ENCODE measurements at regions not wholly inside any gene's neighbourhood (a gene's known extent, or its start where the extent isn't known, plus 50 kb on each side); places are given as distances from the start of the nearest gene placed in this dataset.

DNA sequence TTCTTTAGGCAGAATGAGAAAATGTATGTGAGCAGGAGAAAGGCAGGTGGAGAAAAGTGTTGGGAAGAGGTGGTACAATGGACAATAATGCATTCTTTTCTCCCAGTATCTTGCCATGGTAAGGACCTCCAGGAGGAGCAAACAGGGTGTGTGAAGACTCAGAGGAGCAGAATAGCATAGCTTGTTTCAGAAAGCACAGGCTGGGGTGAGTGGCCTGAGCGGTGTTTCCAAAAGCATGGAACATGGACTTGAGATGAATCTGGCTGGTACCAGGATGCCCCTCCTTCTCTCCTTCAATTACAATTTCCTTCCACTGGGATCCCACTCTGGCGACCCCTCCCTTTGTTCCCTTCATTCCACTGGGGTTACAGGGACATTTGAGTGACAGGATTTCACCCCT is 123.4 kb upstream of the TNR start:
- FAIRE-seq = no peak
- DNase-seq (ENCODE audit: extremely low spot score, insufficient read length, low read depth) = no peak

DNA sequence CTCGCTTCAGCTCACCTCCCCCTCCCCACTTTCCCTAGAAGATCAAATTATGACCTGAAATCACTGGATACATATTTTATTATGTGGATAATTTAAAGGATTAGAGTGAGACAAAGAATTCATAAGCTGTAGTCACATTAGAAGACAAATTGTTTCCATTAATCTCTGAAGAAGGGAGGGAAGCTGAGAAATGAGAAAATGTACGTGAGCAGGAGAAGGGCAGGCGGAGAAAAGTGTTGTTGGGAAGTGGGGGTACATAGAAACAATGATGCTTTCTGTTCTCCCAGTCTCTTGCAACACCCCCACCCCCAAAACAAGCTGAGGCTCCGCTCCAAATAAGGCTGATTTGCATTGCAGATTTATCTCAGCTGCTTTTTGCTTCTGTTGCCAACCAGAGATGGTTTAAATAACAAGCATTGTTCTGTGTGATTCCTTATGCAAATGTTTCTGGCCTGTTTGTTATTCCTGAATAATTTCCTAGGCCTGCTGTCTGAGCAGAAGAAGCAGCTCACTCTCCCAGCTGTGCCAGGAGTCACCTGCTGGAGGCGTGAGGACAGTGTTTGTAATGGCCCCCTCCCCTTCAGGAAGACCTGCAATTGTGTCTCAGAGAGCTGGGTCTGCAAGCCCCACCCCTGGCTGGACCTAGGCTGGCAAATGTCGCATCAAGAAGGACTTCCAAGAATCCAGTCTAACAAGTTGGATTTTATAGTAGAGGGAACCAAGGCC is 121.8 kb upstream of the TNR start:
- FAIRE-seq (no peak), DNase-seq (ENCODE audit: extremely low spot score, insufficient read length, low read depth) (no peak)

DNA sequence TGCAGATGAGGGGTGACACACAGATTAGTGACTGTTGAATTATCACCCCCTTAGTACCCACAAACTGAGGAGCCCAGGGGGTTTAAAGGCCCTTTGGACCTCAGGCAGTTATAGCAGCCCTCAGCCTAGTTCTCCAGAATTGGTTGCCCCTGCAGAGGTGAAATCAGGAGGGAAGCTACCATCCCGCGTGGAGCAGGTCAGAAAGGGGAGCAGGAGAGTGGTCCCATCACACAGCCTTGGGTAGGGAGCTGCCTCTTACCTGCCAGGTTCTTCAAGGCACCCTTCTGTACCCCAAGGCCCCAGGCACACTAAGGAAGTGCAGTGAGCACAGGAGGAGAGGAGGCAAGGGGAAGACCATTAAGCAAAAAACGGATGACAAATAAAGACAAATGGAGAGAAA is 121.2 kb upstream of the TNR start:
- FAIRE-seq = no peak
- no peak for DNase-seq (ENCODE audit: extremely low spot score, insufficient read length, low read depth)

DNA sequence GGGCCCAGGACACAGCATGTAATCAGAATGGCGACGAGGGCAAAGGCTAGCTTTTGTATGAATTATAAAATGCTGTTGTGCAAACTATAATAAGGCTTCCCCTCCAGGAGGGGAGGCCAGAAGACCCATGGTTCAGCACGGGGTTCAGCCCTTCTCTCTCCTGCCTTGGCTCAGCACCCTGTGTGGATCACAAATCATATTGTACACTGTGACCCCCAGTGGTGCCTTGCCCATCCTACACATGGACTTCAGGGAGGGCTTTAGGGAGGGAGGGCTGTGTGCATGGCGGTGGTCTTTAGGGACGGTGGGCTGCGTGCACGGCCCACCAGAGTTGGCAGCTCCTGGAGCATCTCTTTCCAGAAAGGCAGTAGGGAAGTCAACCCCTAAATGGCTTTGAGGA is 120.8 kb upstream of the TNR start:
- FAIRE-seq = no peak
- DNase-seq (ENCODE audit: extremely low spot score, insufficient read length, low read depth) = no peak

DNA sequence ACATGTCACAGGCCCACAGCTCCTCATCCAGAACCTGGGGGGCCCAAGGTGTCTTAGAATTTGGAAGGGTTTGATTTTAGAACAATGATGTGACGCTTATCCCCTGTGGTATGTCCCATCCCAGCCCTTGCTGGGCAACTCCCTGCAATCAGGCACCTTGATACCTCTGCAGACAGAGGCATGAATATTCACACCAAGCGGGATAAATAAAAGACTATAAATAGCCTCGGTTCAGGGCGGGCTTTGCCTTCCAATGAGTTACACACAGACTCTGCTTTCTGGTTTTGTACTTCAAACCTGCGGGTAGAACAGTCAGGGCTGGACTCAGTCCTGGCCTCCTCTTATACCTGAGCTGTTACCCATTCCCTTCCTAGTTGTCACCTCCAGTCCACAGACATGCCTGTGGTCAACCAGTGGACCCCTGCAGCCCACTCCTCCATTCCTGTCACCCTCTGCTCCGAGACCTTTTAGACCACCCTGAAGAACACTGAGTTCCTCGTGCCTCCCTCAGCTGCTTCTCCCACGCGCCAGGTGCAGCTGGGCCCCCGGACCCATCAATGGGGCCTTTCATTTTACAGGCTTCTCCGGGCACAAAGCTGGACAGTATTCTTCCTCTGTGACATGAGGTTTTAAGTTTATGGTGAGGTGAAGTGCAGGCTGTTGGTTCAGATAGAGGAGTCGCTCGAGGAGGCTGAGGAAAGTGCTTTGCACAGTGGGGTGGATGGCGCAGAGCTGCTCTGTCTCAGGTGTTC is 120.1 kb upstream of the TNR start:
- FAIRE-seq = no peak

DNA sequence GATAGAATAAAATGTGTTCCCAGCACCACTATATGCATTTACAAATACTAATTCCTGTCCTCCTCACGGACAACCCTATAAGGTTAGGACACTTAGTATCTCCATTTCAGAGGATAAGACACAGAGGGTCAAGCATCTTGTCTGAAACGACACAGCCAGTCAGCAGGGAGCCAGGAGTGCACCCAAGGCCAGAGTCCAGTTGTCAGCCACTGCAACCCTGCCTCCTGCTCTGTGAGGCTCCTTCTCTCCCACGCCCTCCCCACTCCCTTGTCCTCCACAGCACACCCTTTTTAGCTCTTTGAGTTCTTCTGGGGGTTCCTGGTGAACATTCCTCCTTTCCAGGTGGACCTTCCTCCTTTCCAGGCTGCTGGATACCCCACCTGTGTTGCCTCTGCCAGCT is 119.0 kb upstream of the TNR start:
- no peak for FAIRE-seq

More for the DNA sequence above, 120.1 kb upstream of the TNR start:
- DNase-seq (ENCODE audit: extremely low spot score, insufficient read length, low read depth) = no peak

DNA sequence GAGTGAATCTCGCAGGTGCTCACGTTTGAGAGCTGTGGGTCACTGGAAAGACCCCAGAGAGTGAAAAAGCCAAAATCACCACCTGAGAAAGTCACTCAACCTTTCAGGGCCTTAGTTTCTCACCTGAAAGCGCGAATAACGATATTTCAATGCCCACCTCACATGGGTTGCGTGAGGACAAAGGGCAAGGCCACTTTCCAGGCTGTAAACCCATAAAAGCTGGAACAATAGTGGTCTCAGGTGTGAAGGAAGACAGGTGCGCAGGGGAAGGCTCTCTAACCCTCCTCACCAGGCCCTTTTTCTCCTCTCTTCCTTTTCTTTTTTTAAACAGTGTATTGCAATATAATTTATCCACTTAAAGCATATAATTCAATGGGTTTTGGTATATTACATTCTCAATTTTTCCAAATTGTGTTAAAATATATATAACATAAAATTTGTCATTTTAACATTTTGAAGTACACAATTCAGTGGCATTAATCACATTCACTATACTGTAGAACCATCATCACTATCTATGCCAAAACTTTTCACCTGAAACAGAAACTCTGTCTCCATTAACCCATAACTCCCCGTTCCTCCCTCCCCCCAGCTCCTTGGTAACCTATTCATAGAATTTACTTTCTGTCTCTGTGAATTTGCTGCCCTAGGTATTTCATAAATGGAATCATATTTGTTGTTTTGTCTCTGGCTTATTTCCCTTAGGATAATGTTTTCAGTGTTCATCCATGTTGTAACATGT is 118.4 kb upstream of the TNR start:
- FAIRE-seq (no peak), DNase-seq (ENCODE audit: extremely low spot score, insufficient read length, low read depth) (no peak)

More for the DNA sequence above, 119.0 kb upstream of the TNR start:
- DNase-seq (ENCODE audit: extremely low spot score, insufficient read length, low read depth) = no peak

DNA sequence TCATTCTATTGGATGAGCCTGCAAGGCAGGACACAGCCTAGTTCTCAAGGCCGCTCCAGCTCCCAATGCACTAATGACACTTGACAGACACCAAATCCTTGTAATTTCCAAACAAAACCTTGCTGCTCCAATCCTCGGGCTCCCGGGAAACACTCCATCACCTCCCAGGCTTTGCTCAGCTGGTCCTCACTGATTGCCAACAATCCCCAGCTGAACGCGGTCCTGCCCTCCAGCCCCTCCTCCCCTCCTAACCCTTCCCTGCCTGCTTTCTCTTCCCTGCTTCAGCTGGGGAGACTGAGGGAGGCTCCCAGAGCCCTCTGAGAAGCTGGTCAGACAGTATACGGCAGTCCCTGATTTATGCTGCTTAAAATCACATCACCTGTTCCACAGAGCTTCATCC is 114.4 kb upstream of the TNR start:
- no peak for FAIRE-seq
- DNase-seq (ENCODE audit: extremely low spot score, insufficient read length, low read depth) = no peak

DNA sequence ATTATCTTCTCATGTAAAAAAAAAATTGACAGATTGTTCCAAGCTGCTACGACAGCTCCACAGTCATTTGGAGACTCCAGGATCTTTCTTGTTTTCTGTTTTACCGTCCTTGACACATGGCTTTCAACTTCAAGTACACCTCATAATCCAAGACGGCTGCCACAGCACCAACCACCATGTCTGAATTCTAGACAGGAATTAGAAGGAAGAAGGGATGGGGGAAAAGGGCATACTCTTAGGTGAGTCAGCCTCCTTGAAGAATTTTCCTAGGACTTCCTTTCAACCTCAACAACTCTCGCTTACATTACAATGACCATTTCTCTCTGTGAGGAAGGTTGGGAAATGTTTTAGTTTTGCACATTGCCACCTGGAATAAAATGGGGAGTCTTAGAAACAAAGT is 110.3 kb upstream of the TNR start:
- FAIRE-seq = no peak
- no peak for DNase-seq (ENCODE audit: extremely low spot score, insufficient read length, low read depth)

DNA sequence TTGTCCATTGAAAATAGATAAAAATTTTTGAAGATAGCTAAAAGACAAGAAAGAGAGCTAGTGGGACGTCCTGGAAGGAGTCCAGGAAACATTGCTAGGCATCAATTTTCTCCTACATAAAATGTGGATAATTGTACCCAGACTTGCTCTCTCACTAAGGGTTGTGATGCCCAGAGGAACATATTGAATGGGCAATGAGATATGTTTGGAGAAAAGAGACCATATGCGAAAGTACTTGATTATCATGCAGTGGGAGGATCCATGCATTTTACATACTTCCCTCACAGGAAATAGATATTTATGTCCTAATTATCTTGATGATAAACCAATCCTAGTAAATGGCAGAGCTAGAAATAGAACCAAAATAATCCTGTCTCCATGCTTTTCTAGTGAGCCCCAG is 108.4 kb upstream of the TNR start:
- DNase-seq (ENCODE audit: extremely low spot score, insufficient read length, low read depth) = no peak
- no peak for FAIRE-seq

DNA sequence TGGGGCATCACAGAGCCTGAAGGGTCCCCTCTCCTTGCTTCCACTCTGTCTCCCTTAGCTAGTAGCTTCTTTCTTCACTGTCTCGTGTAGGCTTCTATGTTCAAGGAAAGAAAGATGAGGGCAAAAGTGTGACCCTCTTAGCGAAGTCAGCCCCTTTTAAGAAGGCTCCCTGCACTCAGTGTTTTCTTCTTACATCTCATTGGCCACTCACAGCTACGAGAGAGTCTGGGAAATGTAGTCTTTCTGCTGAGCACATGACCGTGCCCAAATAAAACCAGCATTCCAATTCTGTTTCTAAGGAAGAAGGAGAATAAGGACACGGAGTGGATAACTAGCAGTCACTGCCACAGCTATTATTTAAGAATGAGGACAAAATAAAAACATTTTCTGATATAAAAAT is 104.9 kb upstream of the TNR start:
- DNase-seq (ENCODE audit: extremely low spot score, insufficient read length, low read depth) = no peak
- FAIRE-seq = no peak

DNA sequence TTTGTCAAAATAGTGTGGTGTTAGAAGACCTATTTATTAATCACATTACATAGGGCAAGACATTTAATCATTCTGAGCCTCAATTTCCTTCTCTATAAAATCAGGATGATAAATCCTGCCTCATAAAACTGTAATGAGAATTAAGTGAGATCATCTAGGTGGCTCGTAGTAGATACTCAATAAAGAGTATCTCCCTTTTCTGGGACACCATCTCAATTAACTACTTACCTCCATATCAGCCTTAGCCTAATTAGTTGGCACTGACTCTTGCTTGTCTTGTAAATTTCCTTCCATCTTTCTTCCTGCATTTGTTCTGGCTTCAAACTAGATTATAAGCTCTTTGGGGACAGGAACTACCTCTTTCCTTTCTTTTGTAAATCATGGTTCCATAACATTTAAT is 102.6 kb upstream of the TNR start:
- DNase-seq (ENCODE audit: extremely low spot score, insufficient read length, low read depth) = no peak
- FAIRE-seq = no peak

DNA sequence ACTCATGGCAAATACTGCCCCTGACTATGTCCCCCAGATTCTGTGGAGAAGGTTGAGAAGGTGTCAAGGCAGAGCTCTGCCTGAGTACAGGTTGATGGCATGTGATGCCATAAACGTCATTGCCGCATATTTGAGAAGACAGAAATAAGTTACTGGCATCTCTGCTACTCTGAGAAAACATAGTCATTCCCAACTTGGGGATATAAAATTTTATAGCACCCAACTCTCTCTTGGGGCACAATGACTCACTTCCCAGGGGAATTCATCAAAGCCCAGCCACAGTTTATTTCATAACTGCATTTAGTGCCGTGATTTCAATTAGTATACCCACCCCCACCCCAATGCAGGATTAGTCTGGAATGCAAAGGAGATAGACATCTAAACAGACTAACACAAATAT is 101.9 kb upstream of the TNR start:
- DNase-seq (ENCODE audit: extremely low spot score, insufficient read length, low read depth) (no peak), FAIRE-seq (no peak)

DNA sequence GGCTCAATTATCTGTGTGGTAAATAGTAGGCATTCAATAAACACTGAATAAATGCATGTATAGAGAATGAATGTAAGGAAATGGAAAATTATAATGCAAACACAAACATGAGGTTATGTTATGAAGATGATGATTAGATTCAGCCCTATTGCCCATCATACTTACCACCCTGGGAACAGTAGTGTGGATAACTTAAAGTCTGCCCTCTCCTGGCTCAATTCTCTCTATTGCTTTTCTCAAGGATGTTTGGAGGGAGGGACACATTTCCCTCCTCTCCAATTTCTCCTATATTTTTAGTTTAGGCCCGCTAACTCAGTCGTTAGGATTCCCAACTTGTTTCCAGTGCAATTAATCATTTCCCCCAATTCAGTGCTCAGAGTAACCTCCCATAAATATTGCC is 101.5 kb upstream of the TNR start:
- no peak for FAIRE-seq
- DNase-seq (ENCODE audit: extremely low spot score, insufficient read length, low read depth) = no peak

DNA sequence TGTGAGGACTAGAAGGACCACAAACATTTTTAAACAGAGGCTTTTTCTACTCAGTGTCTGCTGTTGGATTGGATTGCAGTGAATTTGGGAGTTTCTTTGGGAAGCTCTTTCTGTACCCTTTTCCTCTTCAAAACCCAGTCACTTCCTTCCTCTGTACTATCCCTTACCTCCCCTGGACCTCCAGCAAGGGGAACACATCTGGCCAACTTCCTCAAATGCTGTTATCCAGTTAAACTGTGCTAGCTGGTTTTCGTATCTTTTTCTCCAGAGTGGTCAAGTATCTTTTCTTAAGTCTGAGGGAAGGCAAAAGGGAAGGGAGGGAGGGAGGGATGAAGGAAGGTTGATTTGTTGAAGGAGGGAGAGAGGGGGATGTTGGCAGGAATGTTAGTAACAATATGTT is 99.2 kb upstream of the TNR start:
- DNase-seq (ENCODE audit: extremely low spot score, insufficient read length, low read depth) (no peak), FAIRE-seq (no peak)

DNA sequence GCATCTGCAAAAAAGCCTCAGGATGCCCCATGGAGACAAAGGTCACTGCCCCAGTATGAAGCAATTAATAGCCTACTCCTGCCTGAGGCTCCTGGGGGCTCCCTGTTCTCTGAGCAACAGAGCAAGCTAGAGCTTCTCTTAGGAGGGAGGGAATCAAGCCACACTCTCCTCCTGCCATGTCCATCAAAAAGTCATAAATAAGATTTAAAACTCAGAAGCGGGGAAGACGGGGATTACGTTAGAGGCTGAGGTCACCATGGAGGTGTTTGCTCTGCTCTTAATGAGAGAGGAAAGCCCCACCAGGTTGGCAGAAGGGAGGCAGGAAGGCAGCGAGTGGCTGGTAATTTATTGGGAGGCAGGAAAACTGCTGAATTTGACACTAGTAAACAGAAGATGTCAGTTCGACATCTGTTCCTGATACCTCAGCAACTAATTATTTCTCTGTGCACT is 98.4 kb upstream of the TNR start:
- FAIRE-seq (no peak), DNase-seq (ENCODE audit: extremely low spot score, insufficient read length, low read depth) (no peak)

DNA sequence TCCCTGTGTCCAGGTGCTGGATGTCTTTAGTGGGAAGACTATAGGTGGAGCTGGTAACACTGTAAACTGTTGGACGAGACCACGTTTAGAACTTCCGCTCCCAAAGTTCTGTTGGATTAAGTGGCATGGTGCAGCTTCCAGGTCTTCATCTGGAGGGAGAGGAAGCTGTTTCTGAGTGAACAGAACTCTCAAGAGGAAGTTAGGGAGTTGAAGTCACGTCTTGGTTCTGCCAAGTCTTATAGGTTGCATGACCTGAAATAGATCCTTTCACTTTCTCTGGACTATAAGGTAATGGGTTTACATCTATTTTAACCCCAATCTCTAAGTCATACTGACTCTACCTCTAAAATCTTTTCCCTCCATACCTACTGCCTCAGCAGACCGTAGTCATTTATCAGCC is 97.4 kb upstream of the TNR start:
- DNase-seq (ENCODE audit: extremely low spot score, insufficient read length, low read depth) (no peak), FAIRE-seq (no peak)

DNA sequence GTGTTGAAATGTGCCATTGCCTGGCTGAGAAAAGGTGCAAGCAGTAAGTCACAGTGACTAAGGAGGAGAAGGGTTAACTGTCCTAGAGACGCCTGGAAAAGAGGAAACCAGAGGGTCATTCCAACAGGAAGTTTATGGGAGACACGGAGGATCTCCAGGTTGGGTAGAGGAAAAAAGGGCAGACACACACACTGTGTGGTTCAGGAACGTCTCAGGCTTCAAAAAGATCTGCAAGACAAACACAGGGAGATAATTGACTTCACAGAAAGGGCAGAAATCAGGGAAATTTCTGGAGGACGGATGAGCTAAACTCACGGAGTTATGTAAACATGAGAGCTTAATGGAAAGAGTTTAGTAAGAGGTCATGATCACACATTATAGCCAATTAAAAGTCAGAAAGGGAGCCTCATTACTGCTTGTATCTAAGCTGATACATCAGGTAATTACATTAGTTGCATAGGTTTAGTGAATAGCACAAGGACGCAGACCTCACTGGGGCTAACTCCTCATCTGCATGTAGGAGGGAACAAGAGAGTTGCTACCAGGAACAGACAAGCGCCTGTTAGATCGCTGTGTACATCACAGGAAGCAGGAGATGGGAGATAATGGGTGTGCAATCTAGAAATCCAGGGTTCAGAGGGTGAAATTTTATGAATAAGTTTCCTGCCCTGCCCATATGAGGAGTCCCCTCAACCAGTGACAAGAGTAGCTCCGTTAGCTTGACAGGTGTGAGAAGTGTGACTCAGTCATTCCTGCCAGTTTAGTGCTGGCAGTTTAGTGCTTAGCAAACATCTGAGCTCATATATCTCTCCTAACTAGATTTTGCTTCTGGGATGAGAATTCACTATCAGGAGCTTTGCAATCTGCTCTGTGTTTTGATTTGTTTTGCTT is 96.6 kb upstream of the TNR start:
- FAIRE-seq = no peak

DNA sequence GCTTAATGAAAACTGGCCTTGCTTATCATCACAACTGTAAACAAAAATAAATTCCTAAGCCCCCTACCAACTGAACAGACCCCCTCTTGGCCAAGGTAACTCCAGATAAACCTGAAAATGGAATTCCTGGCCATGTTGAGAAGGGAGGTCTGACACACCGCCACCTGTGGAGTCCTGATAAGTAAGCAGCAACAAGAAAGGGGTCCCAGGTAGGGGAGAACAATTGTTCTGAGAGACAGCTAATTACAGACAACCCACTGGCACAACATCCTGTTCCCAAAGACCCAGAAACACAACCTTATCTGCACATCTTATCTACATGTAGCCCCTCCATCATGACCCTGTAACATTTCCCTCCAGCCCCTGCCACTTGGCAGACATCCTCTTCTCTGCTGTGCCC is 91.2 kb upstream of the TNR start:
- DNase-seq (ENCODE audit: extremely low spot score, insufficient read length, low read depth) (no peak), FAIRE-seq (no peak)

More for the DNA sequence above, 96.6 kb upstream of the TNR start:
- no peak for DNase-seq (ENCODE audit: extremely low spot score, insufficient read length, low read depth)

DNA sequence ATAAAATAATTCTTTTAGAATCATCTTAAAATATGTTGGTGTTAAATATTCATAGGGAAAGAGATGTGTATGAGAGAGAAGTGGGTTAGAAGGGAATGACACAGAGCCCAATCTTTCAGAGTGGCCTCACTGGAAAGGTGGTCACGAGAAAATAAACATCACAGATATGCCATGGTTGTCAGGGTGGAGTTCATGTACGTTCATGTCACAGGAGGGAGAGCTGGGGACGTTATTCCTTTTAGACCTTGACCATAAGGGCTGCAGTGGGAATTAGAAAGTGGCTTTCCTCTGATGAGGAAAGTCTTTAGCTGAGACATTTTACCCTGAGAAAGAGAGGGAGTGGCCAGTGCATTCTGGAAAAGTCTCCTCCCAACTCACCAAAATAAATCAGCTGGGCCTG is 90.6 kb upstream of the TNR start:
- FAIRE-seq (no peak), DNase-seq (ENCODE audit: extremely low spot score, insufficient read length, low read depth) (no peak)
